Stimulated activated CD4-positive, alpha-beta T cell treated with anti-CD3 and anti-CD28 coated beads, TNF-alpha, amount 100 ng/mL, for 24 hours (primary cell): ENCODE measurements at regions not wholly inside any gene's neighbourhood (a gene's known extent, or its start where the extent isn't known, plus 50 kb on each side); places are given as distances from the start of the nearest gene placed in this dataset.
"Not testable (repeated sequence)": the region's sequence is repeated elsewhere in the genome, so short reads cannot be mapped to it uniquely, and the experiment has no call there.

ENCODE experiments used
- DNase-seq, 3 experiments: peaks; one replicate each; pipeline ENCODE4 v3.0.0-alpha.2; 2020; ENCODE audit warnings: low read depth in 3 of 3

GRCh38 chr10:36765782-36766414, 359.5 kb upstream of the ANKRD30A start:
- DNase-seq = no peak

- DNase-seq = no peak
Observed at GRCh38 chr10:36764823-36765222, 360.6 kb upstream of the ANKRD30A start.

GRCh38 chr10:36761121-36761520, 364.3 kb upstream of the ANKRD30A start:
- no peak for DNase-seq

- DNase-seq = no peak
Observed at GRCh38 chr10:36759141-36759805, 366.1 kb upstream of the ANKRD30A start.

- no peak for DNase-seq
Observed at GRCh38 chr10:36748128-36748871, 377.1 kb upstream of the ANKRD30A start.

- no peak for DNase-seq
Observed at GRCh38 chr10:36739884-36740445, 385.4 kb upstream of the ANKRD30A start.

- DNase-seq = no peak
Observed at GRCh38 chr10:36738738-36739431, 386.5 kb upstream of the ANKRD30A start.

- DNase-seq = no peak
Observed at GRCh38 chr10:36736311-36736710, 389.1 kb upstream of the ANKRD30A start.

- DNase-seq = not testable (repeated sequence)
Observed at GRCh38 chr10:36734590-36734989, 390.8 kb upstream of the ANKRD30A start.

GRCh38 chr10:36730316-36730715, 395.1 kb upstream of the ANKRD30A start:
- no peak for DNase-seq

GRCh38 chr10:36728626-36729025, 396.8 kb upstream of the ANKRD30A start:
- DNase-seq = no peak

GRCh38 chr10:36725581-36726520, 399.5 kb upstream of the ANKRD30A start:
- DNase-seq = no peak

GRCh38 chr10:36722777-36723176, 402.6 kb upstream of the ANKRD30A start:
- no peak for DNase-seq

GRCh38 chr10:36721871-36722270, 403.5 kb upstream of the ANKRD30A start:
- no peak for DNase-seq

GRCh38 chr10:36720895-36721294, 404.5 kb upstream of the ANKRD30A start:
- no peak for DNase-seq

- DNase-seq = no peak
Observed at GRCh38 chr10:36717118-36717517, 408.3 kb upstream of the ANKRD30A start.

- no peak for DNase-seq
Observed at GRCh38 chr10:36716291-36716690, 409.1 kb upstream of the ANKRD30A start.

GRCh38 chr10:36712695-36713094, 412.7 kb upstream of the ANKRD30A start:
- no peak for DNase-seq

- no peak for DNase-seq
Observed at GRCh38 chr10:36711361-36711760, 414.0 kb upstream of the ANKRD30A start.

- DNase-seq = no peak
Observed at GRCh38 chr10:36704124-36704523, 421.3 kb upstream of the ANKRD30A start.

GRCh38 chr10:36703179-36703578, 422.2 kb upstream of the ANKRD30A start:
- no peak for DNase-seq
